IPS-15b (cell line): ENCODE measurements at regions not wholly inside any gene's neighbourhood (a gene's known extent, or its start where the extent isn't known, plus 50 kb on each side); places are given as distances from the start of the nearest gene placed in this dataset.
"Not testable (repeated sequence)": the region's sequence is repeated elsewhere in the genome, so short reads cannot be mapped to it uniquely, and the experiment has no call there.

Experiments used
- H3K27me3 ChIP-seq: one replicate; pipeline ENCODE4 v1.6.1; 2013; ENCODE audit warnings: low read length; ENCODE audit not compliant: control insufficient read depth, insufficient read depth
- H3K36me3 ChIP-seq: one replicate; pipeline ENCODE4 v1.6.1; 2013; ENCODE audit warnings: low read length; ENCODE audit not compliant: control insufficient read depth, insufficient read depth
- H3K4me1 ChIP-seq: one replicate; pipeline ENCODE4 v1.6.1; 2013; ENCODE audit warnings: mild to moderate bottlenecking, low read length; ENCODE audit not compliant: control insufficient read depth, insufficient read depth
- H3K4me3 ChIP-seq: one replicate; pipeline ENCODE4 v1.5.1; 2013; ENCODE audit warnings: low read depth, low read length
- H3K9ac ChIP-seq: one replicate; pipeline ENCODE4 v1.6.1; 2013; ENCODE audit warnings: low read depth, mild to moderate bottlenecking, low read length
- H3K9me3 ChIP-seq: one replicate; pipeline ENCODE4 v1.6.1; 2013; ENCODE audit warnings: mild to moderate bottlenecking, low read length; ENCODE audit not compliant: control insufficient read depth, insufficient read depth

DNA sequence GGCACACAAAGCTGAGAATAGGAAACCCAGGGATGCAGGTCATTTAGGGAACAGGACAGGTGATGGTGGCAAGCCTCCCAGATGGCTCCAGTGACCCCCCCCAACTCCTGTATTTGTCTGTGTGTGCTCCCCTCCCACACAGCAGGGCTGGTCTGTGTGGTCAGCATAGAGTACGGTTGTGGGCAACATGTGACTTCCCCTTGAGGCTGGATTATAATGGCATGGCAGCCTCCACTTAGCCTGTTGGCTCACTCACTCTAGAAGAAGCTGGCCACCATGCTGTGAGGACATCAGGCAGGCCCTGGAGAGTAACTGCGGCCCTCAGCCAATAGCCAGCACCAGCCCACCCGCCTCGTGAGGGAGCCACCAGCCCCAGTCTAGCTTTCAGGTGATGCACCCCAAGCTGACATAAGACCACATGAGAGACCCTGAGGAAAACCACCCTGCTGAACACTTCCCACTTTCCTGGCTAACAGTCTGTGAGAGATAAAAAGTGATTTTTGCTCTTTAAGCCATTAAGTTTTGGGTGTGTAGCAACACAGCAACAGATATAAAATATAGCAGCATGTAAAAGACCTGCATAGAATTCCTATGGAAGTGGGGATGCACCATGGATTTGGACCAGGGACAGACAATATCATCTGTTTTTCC lies 151.3 kb downstream of the LAT start:
- H3K4me3 ChIP-seq, H3K9me3 ChIP-seq, H3K9ac ChIP-seq, H3K27me3 ChIP-seq, H3K36me3 ChIP-seq, H3K4me1 ChIP-seq: not testable (repeated sequence)

DNA sequence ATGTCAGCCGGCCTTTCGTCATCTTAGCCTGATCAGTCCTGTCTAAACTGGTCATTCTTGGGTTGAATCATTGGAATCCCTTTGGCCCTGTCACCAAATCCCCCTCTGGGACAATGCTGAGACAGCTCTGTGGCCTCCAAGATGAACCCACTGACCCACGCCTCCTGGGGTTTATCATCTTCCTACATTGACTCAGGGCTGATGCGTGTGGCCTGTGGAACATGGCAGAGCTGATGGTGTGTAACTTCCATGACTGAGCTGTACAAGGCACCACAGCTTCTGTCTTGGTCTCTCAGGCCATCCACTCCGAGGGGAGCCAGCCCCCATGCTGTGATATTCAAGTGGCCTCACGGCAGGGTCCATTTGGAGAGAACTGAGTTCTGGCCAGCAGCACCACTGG lies 150.2 kb downstream of the LAT start:
- H3K36me3 ChIP-seq, H3K4me3 ChIP-seq, H3K4me1 ChIP-seq, H3K9ac ChIP-seq, H3K27me3 ChIP-seq, H3K9me3 ChIP-seq: not testable (repeated sequence)

GRCh38 chr16:29133681-29134430 lies 149.0 kb downstream of the LAT start:
- H3K36me3 ChIP-seq, H3K9me3 ChIP-seq, H3K27me3 ChIP-seq, H3K9ac ChIP-seq, H3K4me1 ChIP-seq, H3K4me3 ChIP-seq: not testable (repeated sequence)

DNA sequence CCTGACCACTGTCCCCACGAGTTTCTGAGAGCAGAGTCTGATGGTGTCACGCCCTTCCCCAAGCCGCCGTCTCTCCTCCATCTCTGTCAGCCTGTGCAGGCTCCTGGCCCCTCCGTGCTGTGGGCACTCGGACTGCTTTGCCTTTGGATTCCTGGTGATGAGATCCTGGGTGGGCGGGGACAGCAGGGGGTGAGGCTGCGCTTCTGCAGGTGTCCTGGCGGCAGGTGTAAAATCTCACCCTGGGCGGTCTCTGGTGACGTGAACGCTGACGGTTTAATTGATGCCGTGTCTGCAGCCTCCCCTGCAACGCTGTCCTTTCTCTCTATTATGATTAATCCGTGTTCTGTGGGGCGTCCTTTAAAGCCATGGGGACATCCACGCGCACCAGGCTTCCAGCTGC lies 148.0 kb downstream of the LAT start:
- H3K4me1 ChIP-seq, H3K27me3 ChIP-seq, H3K9ac ChIP-seq, H3K4me3 ChIP-seq, H3K9me3 ChIP-seq, H3K36me3 ChIP-seq: not testable (repeated sequence)

GRCh38 chr16:29132444-29132843 lies 147.6 kb downstream of the LAT start:
- H3K4me3 ChIP-seq, H3K36me3 ChIP-seq, H3K27me3 ChIP-seq, H3K4me1 ChIP-seq, H3K9ac ChIP-seq, H3K9me3 ChIP-seq: not testable (repeated sequence)

- H3K27me3 ChIP-seq, H3K4me3 ChIP-seq, H3K4me1 ChIP-seq, H3K9ac ChIP-seq, H3K36me3 ChIP-seq, H3K9me3 ChIP-seq: not testable (repeated sequence)
Measured at GRCh38 chr16:29130901-29131851, 146.3 kb downstream of the LAT start.

DNA sequence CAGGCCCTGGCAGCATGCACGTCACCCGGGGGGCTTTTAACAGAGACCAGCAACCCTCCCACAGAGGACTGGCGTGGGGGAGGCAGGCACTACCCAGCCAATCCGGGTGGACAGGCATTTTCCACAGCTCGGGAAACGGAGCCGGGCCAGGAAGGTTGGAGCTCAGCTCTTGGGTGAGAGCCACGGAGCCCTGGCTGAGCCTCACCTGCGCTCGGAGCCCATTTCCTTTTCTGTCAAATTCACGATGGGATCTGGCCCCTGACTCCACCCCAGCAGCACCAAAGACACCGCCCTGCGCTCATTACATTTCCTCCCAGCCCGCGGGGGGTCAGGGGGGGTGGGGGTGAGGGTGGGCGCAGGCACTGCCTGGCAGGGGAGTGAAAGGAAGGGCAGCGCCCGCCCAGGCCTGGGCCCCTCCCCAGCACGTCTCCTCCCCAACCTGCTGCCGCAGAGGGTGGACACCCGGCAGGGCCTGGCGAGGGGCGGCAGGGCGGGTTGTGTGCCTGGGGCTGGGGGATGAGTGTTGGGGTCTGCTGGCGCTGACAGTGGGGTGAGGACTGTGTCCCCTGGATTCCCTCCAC lies 145.4 kb downstream of the LAT start:
- H3K36me3 ChIP-seq, H3K9me3 ChIP-seq, H3K4me1 ChIP-seq, H3K9ac ChIP-seq, H3K27me3 ChIP-seq, H3K4me3 ChIP-seq: not testable (repeated sequence)

DNA sequence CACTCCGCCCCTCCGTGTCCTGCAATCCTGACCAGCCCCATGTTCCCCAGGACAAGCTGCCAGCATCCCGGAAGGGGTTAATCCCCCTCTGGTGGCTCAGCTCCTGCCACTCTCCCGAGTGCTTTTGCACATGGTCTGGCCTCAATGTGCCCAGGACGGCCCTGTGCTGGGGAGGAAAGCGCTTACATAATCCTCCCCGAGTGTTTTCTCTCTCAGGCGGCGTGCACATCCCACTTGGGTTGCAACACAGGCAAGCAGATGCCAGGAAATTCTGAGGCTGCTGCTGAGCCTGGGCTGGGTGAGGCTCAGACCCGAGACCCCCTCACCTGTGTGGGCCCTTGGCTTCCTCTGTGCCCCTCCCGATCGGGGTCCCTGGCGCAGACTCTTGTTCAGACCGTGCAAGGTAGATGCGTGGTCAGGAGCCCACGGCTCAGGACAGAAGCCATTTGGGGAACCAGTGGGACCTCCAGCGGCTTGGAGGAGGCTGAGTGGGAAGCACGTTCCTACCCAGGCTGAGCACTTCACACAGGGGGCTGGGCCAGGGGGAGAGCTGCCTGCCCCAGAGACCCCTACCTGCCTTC lies 144.7 kb downstream of the LAT start:
- H3K4me1 ChIP-seq, H3K9me3 ChIP-seq, H3K4me3 ChIP-seq, H3K9ac ChIP-seq, H3K36me3 ChIP-seq, H3K27me3 ChIP-seq: not testable (repeated sequence)

- H3K36me3 ChIP-seq, H3K4me1 ChIP-seq, H3K9ac ChIP-seq, H3K9me3 ChIP-seq, H3K27me3 ChIP-seq, H3K4me3 ChIP-seq: not testable (repeated sequence)
Measured at GRCh38 chr16:29128732-29129457, 144.0 kb downstream of the LAT start.

GRCh38 chr16:29127806-29128420 lies 143.1 kb downstream of the LAT start:
- not testable (repeated sequence) for H3K4me1 ChIP-seq, H3K4me3 ChIP-seq, H3K9ac ChIP-seq, H3K27me3 ChIP-seq, H3K9me3 ChIP-seq, H3K36me3 ChIP-seq

- H3K4me1 ChIP-seq, result no peaks in the 10 kb centered on the region
- peaks cover 6% of the 10 kb centered on the region for H3K27me3 ChIP-seq
- no peaks in the 10 kb centered on the region for H3K9me3 ChIP-seq
- no peak overlapping the region for H3K4me3 ChIP-seq
- no peaks in the 10 kb centered on the region for H3K36me3 ChIP-seq
- no peak overlapping the region for H3K9ac ChIP-seq
Measured at GRCh38 chr16:29126616-29127015, 141.8 kb downstream of the LAT start.
